ENCODE measurements at regions not wholly inside any gene's neighbourhood (a gene's known extent, or its start where the extent isn't known, plus 50 kb on each side); places are given as distances from the start of the nearest gene placed in this dataset.

DNA sequence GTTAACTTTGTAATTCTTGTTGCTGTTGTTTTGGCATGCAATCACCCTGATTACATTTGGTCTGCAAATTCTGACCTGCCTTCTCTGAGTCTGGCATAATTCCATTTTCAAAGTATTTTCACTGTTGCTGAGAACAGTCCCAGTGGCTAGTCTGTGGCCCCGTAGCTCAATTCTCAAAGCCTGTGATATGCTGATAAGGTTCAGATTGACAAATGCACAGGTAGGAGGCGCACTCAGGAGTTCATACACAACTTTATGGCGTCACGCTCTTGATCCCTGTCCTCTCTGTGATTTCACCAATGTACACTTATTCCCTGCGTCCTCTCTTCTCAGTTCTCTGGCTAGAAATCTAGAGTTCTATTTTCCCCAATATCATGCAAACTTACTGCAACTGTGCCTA lies 376.6 kb upstream of the SLCO3A1 start:
- DNase-seq: no peak

DNA sequence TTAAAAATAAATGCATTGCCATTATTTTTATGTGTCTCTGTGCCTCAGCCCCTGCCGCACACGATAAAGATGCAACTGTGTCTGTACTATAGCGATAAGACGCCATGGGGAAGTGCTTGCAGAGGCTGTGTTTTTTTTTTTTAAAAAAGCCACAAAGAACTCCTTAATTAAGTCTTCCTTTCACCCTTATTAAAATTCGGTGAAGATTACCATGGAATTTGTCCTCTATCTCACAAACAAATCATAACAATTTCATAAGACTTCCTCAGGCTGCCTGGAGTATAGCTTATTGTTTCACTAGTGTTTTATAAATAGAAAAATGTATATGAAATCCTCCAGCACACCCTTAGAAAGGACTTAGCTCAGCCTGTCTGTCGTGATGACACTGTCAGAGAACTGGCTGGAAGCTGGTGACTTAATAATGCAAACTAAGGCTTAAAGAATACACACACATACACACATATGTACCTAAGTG lies 374.8 kb upstream of the SLCO3A1 start:
- DNase-seq: no peak

DNA sequence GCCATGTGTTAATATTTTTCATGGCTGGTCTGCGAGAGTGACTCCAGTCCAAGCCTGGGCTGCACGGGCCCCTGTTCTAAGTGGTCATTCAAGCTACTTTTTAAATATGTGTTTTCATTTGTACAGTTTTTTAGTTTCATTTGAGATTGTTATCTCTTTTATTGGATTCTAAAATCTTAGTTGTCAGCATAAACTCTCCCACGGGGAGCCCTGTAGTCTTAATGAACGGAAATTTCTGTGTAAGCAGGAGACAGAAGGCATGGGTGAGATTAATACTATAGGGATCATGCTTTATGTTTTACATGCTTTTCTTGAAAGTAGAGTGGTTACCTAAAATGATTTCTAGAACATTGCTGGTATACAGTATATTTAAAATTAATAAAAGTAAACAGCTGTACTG lies 373.1 kb upstream of the SLCO3A1 start:
- DNase-seq: no peak

DNA sequence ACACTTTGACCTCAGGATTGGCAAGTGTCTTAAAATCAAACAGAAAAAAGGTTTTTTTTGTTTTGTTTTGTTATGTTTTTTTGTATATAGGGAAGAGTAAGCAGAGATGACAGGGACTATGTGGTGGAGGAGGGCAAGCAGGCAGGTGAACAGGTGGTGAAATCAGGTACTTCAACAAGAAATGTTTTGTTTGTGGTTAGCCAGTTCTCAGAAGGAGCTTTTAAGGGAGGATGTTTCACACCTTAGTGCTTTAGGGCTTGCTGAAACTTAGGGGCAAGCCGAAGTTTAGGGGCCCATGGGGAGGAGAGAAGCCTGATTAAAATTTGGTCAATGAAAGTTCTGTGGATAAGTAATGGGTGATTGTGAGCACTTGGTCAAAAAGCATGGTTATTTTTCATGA lies 370.7 kb upstream of the SLCO3A1 start:
- no peak for DNase-seq

DNA sequence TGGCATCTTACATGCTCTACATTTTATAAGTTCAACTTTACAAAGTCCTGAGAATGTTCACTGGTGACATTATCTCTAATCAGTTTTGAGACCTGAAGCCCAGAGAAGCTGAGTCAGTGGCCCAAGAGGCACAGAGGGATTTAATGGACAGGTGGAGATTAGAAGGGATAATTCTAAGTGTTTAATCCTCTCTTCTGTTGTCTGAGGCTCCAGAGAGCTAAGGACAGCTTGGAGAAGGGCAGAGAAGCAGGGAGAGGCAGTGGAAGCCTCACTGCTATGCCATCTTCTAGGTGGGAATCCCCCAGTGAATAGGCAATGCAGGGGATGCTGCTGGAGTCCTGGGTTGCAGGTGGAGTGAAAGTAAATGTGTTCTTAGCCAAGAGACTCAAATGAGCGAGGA lies 369.4 kb upstream of the SLCO3A1 start:
- DNase-seq: no peak

DNA sequence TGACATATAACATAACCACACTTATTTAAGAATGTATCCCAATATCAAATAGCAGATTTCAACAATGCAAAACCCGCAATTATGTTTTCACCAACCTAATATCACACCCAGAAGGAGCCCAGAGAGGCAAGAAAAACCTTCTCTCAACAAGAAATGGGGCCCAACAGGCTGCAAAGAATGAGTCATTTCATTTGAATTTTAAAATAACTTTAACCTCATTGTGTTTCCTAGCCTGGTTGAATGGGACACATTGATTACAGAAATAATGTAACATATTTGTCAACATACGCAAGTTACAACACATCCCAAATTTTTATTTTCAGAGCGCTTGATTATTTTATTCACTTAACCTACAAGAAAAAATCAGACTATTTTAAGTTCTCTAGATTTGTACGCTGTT lies 365.1 kb upstream of the SLCO3A1 start:
- DNase-seq: no peak

DNA sequence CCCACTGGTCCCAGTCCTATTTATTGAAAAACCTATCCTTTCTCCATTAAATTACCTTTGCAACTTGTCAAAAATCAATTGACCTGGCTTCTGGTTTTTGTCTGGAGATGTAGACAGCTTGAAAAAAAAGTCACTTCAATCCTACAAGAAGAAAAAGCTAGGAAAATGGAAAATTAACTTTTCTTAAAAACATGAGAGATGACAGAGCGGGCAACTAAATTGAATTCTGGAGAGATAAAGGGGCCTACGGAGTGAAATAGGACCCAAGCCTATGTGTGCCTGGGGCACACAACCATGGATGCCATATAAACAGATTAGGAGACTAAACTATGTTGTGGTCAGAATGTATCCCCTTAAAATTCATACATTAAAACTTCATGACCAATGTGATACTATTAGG lies 363.3 kb upstream of the SLCO3A1 start:
- DNase-seq: no peak

DNA sequence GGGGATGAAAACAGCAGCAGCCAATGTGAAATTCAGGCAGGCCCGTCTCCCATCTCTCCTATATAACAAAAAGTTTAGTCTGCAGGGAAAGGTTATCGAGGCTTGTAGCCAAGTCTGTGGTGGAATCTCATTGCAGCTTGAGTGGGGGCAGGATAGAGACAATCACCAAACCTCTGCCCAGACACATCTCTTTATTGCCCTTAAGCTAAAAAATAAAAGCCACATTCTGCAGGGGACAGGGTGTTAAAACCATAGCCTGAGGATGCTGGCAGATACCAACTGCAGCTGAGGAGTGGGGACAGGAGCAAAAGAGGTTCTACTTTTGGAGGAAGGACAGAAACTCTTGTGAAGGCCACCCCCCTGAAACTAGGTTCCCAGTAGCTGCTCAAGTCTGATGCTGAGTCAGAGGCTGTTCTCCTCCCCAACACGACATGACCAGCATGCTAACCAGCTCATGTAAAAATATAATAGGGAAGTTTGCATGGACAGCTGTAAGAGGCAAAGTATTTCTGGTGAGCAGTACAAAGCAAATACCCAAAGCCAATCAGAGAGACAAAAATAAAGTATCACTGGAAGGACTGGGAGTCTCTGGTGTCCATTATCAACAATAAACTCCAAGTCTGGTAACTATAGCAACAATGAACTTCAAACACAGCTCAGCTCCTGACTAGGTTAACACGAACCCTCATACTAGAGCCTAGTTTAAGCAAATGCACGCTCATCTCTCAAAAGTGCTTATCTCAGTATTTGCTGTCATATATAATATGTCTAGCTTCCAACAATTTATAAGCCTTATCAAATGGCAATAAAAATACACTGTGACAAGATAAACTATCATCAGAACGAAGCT lies 362.2 kb upstream of the SLCO3A1 start:
- no peak for DNase-seq

DNA sequence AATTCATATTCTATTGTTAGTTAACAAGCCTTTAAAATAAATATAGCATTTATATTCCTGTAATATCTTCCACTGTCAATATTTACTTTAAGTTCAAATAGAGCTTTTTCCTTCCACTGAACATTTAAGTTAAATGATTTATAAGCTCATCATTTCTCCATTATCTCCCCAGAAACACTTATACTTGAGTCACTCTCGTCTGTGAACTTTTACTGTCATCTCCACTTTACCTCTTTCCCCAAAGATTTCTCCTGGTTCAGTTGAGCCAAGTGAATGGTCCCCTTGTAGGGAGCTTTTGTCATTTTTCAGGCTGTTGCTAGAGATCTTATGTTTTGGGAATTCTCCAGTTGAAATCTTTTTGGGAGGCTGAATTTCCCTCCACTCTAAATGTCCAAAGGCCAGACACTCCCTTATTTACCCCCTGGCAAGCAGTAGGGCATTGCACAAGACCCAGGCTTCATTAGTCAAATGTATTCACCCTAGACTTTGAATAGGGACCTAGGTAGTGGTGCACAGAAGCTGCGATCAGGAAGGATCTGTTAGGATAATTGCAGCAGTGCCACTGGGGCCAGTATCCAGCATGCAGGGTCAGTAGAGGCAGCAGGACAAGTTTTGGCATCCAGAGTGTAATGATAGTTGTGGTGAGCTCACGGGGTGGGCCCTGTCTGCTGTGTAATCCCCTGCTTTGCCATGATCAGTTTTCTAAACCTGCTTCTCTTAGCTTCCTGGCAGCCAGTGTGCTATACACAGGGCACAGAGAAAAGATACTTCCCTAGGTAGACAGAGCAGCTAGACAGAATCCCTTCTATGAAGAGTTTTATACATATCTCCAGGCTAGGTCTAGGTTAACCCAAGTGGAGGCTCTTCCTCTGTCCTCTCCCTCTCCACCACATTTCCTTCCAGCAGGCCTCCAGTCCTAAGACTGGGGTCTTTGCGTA lies 356.5 kb upstream of the SLCO3A1 start:
- no peak for DNase-seq

DNA sequence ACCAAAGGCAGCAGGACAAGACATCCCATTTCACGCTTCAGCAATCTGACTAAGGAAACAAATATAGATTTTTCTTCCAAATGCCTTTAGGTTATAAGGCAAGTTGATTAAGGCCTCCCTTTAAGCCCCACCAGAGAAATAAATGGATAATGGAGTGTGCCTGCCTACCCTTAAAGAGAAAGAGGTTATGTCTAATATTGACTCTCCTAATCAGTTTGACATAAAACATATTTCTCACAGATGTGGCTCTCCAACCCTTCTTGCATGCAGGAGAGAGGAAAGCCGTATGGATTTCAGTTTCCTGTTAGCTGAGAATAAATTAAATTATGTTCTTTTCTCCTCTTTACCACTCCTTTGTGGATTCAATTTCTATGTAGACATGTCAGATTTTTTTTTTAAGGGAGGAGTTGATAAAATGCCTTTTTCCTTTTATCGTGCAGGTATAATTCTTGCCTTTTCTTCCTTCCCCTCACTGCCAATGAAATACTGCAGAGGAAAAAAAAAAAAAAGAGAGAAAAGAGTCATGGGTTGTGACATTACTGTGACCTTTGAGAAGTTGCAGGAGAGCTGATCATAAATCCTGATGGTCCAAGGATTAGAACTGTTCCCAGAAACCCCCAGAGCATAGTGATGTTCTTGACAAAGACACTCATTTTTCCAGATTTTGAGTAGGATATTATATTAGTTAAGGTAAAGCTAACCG lies 355.3 kb upstream of the SLCO3A1 start:
- DNase-seq: no peak

DNA sequence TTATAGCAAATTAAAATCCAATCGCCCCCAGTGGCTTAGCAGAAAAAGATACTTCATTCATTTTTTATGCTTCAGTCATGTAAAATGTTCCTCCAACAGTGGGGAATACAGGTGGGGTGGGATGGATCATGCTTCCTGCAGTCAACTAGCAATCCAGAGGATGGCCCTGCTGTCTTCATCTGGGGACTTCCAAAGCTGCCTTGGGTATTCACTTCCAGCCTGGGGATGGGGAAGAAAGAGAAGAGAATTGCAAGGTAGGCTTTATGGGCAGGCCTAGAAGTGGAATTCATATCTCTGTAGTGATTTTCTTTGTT lies 354.8 kb upstream of the SLCO3A1 start:
- no peak for DNase-seq

DNA sequence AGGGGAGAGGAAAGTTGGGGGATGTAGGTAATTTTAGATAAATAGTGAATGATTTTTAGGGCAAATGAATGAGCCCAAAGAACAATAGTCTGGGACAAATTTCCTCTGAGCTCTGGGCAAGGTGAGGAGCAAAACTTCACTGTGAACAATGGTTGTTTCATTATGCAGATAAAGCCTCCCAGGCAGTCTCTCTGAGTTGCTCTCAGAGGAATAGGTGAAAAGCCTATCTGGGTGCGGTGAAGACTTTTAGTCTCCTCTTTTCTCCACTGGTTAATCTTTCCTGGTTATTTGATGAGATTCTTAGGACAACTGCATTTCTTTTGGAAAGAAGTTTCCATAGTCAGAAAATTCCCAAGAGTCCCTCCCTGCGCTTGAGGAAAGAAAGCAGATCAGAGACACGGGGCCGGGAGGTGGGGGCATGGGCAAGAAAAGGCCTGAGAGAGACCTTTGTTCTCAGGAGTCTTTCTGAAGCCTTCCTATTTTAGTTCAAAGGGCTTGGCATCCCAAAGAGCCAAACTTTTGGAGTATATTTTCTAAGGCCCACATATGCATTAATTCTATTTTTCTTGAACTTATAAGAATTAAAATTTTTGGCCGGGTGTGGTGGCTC lies 353.6 kb upstream of the SLCO3A1 start:
- no peak for DNase-seq

DNA sequence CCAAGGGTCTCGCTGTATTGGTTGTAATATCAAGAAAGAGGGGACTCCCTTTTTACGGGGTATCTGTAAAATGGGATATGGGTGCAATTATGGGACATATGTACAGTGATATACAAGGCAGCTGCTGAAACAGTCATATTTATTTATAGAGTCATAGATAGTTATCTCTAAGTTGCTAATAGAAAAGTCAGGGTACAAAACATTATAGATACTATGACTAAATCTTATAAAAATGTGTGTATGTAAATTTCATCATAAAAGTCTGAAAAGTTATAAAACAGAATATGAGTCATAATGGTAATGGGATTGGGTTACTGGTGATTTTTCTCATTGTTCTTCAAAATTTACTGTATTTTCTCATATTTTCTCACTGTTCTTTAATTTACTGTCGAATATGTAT lies 344.9 kb upstream of the SLCO3A1 start:
- no peak for DNase-seq

DNA sequence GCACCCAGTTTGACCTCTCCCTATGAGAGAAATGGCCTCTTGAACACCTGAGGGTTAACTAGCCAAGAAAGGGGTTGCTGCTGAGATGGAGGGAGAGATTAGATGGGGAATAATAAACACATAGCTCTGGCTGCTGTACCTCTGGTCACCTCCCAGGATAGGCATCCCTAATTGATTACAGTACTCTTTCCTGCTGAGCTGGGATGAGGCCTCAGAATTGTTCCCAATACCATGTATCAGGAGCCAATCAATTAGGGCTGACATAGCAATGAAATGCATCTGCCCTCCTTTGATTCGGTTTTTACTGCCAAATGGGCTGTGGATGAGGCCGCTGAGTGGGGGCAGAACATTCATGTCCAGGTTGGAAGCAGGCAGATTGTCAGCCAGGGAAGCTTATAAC lies 339.4 kb upstream of the SLCO3A1 start:
- DNase-seq: no peak

DNA sequence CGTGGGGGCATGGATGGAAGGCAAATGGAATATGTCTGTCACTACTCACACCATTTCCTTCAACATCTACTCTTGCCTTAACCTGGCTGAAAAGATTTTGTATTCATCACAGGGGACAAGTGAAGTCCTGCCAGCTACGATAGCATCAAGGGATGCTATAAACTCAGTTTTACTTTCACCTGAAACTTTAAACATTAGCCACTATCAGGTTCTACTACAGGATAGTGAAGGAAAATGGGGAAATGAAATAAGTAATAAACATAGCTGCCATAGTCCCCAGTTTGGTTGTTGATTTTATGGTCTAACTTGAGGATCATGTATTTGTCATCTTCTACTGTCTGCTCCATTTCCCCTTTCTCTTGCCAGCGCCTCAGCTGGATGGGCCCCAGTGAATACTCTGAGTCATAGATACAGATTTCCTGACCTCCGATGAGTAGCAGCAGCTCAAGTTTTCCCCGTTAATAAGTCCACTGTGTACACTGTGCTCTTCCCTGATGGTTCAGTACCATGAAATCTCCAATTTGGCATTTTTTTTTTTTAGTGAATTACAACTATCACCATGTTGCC lies 338.2 kb upstream of the SLCO3A1 start:
- DNase-seq: no peak

DNA sequence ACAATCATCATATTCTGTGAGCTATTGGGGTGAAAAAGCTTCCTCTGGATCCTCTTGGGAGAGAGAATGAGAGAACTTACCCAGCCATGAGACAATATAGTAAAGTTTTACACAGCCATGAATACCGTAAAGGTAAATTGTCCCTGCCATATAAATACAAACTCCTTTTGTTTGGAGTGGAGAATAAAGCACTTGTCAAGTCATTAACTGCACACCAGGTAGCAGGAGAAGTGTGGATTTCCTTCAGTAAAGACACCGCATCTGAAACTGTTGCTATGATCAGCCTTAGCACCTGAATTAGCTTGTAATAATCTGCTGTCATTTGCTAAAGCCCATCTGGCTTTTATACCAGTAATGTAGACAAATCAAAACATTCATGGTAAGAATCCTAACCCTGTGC lies 336.6 kb upstream of the SLCO3A1 start:
- DNase-seq: no peak

DNA sequence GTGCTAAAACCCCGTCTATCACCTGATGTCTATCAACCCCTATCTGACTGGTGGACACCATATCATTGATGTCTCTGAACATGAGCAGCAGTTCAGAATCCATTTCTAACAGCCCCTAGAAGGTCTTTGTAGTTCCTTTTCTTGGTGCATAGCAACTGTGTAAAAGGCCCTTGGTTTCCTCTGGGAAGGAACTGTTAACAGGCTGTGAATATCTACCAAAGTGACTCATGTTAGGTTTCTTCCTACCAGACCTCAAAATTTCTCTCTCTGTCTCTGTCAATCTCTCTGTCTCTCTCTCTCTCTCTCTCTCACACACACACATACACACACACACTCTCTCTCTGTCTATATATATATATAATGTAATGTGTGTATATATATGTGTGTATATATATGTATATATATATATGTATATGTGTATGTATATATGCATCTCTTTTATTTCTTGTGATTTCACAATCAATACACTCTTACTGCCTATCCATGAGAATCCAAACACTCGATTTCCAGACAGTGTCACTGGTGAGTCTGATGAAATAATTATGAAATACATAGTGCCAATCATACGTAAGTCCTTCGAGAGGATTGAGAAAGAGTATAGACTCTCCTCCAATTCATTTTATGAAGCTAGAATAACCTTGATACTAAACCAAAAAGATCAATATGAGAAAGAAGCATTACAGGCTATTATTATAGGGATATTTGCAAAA lies 335.9 kb upstream of the SLCO3A1 start:
- DNase-seq: no peak

DNA sequence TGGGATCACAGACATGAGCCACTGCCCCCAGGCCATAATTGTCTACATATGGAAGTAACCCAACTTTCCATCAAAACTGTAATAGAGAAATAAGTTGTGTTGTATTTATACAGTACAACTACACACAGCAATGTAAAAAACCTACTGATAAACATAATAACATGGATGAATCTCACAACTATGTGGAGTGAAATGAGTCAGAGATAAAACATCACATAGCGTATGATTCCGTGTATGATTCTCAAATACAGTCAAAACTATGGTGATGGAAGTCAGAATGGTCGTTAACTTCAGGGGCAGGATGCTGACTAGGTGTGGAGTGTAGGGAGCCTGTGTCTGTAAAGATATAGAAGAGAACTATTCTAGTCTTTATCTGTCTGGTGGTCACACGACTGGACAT lies 332.7 kb upstream of the SLCO3A1 start:
- no peak for DNase-seq

DNA sequence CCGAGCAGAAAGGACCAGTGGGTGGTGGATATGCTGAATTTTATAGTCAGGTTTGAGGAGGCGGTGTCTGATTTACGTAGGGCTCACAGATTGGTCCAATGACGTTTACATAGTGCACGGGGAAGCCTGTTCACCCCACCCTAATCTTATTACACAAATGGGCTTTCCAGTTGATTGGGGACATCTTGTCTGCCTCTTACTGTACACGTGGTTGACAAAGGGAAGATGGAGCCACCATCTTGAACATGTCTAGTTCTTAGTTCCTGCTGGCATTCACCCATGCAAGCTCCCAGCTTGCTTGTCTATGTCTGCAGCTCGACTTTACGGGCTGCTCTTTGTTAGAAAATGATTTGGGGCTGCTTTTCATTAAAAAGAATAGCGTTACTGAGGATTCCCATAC lies 332.0 kb upstream of the SLCO3A1 start:
- DNase-seq: no peak

DNA sequence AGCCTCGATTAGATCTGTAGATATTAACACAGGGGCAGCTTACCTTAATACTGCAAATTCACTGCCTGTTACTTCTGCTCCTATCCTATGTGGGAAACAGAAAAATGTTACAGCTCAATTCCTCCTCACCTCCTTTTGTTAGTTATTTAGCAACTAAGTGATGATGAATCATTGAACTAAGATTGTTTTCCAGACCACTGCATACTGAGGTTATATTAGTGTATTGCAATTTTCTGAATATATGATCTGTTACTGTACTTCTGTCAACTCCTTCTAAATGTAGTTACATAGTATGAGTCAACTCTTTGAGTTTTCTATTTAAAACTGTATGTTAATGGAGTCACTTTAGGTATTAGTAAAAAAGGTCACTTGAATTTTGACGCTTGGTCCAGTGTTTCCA lies 331.5 kb upstream of the SLCO3A1 start:
- no peak for DNase-seq

DNA sequence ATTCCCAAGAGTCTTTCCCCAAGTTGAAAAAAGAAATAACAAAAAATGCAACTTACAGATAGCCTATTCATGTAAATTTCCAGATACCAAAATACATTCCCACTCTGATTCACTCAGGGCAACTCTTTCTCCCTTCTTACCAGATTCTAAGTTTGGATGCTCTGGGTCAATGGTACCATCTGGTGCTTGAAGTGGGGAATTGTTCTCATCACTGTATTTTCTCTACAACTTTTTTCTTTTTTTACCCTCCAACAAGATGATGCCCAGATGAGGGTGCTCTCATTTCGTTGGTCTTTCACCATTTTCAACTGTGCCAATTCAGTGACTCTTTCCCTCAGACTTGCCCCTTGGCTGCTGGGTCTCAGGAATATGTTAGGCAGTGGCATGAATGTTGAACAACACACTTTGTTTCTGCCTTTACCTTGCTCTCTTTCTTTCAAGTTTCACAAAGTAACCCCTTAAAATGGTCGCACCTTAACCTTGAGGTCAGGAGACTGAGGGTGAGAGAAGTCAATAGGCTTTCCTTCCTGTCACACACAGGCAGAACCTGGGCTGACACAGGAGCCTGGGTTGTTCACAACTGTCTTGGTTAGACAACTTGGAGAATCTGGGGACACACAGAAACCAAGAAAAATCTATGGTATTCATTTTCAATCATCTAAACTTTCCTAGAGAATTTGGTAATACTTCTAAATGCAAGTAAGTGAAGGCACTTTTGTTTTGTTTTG lies 330.7 kb upstream of the SLCO3A1 start:
- no peak for DNase-seq
